ENCODE measurements at regions not wholly inside any gene's neighbourhood (a gene's known extent, or its start where the extent isn't known, plus 50 kb on each side); places are given as distances from the start of the nearest gene placed in this dataset.

DNA sequence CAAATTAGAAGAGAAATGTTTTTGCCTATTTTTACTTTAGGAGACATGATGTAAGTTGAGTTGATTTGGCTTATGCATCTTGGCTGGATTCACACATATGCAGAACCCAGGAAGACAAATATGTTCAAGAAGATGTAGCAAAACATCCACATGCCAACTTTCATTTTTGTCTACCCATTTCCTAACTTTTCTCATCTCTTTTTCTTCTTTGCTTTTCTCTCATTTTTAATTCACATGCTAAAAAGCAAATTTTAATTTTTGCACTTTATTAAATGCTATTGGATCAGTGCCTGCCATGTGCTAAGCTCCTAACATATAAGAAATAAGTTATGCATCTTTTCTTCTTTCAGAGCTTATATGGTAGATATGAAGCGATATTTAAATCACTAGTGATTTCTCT is 143.7 kb upstream of the GRM3 start:
- no peaks in the 10 kb centered on the region for H3K36me3 ChIP-seq
- TF ChIP-seq, protein P1, sequence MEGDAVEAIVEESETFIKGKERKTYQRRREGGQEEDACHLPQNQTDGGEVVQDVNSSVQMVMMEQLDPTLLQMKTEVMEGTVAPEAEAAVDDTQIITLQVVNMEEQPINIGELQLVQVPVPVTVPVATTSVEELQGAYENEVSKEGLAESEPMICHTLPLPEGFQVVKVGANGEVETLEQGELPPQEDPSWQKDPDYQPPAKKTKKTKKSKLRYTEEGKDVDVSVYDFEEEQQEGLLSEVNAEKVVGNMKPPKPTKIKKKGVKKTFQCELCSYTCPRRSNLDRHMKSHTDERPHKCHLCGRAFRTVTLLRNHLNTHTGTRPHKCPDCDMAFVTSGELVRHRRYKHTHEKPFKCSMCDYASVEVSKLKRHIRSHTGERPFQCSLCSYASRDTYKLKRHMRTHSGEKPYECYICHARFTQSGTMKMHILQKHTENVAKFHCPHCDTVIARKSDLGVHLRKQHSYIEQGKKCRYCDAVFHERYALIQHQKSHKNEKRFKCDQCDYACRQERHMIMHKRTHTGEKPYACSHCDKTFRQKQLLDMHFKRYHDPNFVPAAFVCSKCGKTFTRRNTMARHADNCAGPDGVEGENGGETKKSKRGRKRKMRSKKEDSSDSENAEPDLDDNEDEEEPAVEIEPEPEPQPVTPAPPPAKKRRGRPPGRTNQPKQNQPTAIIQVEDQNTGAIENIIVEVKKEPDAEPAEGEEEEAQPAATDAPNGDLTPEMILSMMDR (IDR thresholded peaks at IDR 0.05), result no peak
- H3K27me3 ChIP-seq, result no peaks in the 10 kb centered on the region
- H3K4me1 ChIP-seq, result no peaks in the 10 kb centered on the region
- no peak overlapping the region for H3K27ac ChIP-seq
- H3K9me3 ChIP-seq, result no peaks in the 10 kb centered on the region
- H3K4me3 ChIP-seq, result no peak overlapping the region
- ATAC-seq (no peak), DNase-seq (no peak)
- intact Hi-C loops (cut with DNase I), result no loop called here

DNA sequence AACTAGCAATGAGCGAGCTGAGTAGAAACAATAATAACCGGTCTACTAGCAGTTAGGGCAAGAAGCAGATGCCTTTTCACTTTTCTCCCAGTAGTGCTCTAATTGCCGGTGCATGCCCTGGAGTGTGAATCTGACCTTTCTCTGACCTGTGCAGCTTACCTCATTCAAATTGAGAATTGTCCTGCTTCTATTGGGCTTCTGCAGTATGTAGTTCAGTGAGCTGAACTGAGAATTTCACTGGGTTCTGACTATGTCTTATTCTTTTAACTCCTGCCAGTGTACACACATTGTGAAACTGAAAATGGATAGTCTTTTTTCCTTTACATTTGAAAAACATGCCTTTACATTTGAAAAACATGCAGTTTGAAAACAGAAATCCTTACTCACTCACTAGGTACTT is 157.9 kb upstream of the GRM3 start:
- intact Hi-C loops (cut with DNase I), result no loop called here
- H3K4me3 ChIP-seq, result no peak overlapping the region
- DNase-seq, result no peak

DNA sequence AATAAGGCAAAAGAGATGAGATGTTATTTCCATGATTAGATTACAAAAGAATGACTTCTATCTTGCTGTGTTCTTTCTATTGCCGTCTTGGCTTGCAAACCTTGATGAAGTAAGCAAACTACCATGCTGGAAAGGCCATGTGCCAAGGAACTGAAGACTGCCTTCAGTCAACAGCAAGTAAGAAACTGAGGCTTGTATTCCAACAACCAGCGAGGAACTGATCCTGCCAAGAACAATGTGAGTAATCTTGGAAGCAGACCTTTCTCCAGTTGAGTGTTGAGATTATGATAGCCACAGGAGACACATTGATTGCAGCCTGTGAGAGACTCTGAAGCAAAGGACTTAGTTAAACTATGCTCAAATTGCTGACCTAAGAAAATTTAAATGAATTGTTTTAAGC is 164.6 kb upstream of the GRM3 start:
- Histone ChIP-seq H3K27ac (no peak overlapping the region), H3K4me3 (no peak overlapping the region), H3K36me3 (no peaks in the 10 kb centered on the region), H3K4me1 (no peaks in the 10 kb centered on the region), H3K9me3 (no peaks in the 10 kb centered on the region), H3K27me3 (no peaks in the 10 kb centered on the region)
- ATAC-seq (no peak), DNase-seq (no peak)
- intact Hi-C loops (cut with DNase I), result no loop called here
- TF ChIP-seq, protein P1 (IDR thresholded peaks at IDR 0.05), result no peak

More for the DNA sequence above, 157.9 kb upstream of the GRM3 start:
- TF ChIP-seq, protein P1 (IDR thresholded peaks at IDR 0.05), result no peak
- no peak for ATAC-seq
- Histone ChIP-seq H3K4me1 (no peaks in the 10 kb centered on the region), H3K9me3 (no peaks in the 10 kb centered on the region), H3K36me3 (no peaks in the 10 kb centered on the region), H3K27me3 (no peaks in the 10 kb centered on the region), H3K27ac (no peak overlapping the region)

DNA sequence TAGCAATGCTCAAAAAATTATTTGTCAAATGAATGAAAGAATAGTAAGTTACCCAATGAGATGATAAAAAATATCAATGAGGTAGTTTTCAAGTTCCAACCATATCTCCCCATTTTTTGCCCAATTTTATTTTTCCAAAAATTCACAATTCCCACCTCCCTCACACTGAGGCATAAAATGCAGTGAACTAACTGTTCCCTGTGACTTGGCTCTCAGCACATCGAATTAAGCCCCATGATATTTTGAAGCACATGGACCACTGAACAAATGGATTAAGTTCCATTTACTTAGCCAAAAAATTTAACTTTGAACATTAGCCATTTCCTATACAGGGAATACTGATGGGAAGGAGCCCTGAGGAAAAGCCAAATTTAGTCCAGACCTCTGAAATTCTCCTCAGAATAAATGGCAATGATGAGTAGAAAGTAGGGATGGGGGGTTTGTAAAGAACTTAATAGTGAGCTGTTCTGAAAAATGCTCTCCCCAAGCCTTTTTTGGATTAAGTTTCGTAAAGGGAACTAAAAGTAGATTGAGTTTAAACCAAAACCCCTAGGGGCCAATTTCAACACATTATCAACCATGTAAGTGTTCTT is 166.3 kb upstream of the GRM3 start:
- Histone ChIP-seq H3K4me1 (no peaks in the 10 kb centered on the region), H3K9me3 (no peaks in the 10 kb centered on the region), H3K27me3 (no peaks in the 10 kb centered on the region), H3K4me3 (no peak overlapping the region), H3K27ac (no peak overlapping the region), H3K36me3 (no peaks in the 10 kb centered on the region)
- TF ChIP-seq, protein P1 (IDR thresholded peaks at IDR 0.05), result no peak
- intact Hi-C loops (cut with DNase I), result no loop called here
- ATAC-seq (no peak), DNase-seq (no peak)

DNA sequence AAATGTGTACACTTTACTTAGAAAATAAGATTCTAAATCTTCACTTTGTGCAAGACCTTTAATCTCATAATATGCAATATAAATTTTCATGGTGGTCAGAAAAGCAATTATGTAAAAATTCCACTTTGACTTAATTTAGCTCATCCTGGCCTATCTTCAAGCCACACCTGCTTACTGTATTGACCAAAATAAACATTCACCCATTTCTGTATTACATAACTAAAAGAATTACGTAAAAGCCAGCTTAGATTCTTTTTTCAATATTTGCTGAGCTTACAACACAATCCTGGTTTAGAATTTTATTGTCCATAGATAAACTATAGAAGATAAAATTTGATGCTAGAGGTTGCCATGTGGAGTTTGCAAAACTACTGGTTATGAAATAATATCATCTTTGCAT is 172.9 kb upstream of the GRM3 start:
- Histone ChIP-seq H3K27ac (no peak overlapping the region), H3K4me1 (no peaks in the 10 kb centered on the region), H3K4me3 (no peak overlapping the region), H3K27me3 (no peaks in the 10 kb centered on the region), H3K36me3 (no peaks in the 10 kb centered on the region), H3K9me3 (no peaks in the 10 kb centered on the region)
- DNase-seq (no peak), ATAC-seq (no peak)
- TF ChIP-seq, protein P1 (IDR thresholded peaks at IDR 0.05), result no peak
- intact Hi-C loops (cut with DNase I), result no loop called here

Data from upper lobe of right lung (tissue), 1 donor.